NCI-H1105 treated with DMSO at 0.1 percent for 48 hours (cell line): ENCODE measurements at regions not wholly inside any gene's neighbourhood (a gene's known extent, or its start where the extent isn't known, plus 50 kb on each side); places are given as distances from the start of the nearest gene placed in this dataset.

Experiments used
- DNase-seq: peaks from one replicate; lab custom pipeline; 2025; lab: John Stamatoyannopoulos, UW

DNA sequence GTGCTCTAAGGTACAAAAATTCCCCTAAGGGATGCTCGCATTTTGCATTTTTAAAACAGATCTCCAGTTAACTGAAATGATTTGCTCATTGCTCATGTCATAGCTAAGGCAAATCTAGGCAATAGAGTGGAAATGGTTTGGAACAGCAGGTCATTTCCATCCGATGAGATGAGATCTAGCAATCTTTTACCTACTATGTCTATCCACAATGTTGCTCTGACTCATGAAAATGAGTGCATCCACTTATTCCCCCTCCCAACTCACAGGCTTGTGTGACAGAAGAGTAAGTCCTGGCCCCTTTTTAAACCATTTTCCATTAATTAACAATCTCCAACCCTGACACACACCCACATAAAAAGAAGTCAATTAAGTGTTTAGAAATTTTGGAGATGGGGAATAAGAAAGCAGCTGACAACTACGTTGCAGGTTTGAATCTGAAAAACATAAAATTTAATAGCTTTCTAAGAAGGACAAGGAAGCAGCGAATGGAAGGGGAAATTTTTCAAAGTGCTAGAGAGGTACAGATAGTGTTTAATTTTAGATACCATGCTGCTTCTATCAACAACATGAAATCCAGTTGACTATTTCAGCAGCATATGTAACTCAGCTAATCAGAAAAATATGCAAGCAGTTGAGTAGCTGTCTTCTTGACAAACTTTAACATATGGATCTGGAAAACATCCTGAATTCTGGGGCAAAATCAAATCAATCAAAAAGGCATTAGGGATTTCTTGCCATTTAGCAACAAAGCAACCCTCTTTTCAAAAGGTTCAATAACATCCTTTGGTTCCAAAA, 112.0 kb downstream of the TMCO5A start:
- no peak for DNase-seq

DNA sequence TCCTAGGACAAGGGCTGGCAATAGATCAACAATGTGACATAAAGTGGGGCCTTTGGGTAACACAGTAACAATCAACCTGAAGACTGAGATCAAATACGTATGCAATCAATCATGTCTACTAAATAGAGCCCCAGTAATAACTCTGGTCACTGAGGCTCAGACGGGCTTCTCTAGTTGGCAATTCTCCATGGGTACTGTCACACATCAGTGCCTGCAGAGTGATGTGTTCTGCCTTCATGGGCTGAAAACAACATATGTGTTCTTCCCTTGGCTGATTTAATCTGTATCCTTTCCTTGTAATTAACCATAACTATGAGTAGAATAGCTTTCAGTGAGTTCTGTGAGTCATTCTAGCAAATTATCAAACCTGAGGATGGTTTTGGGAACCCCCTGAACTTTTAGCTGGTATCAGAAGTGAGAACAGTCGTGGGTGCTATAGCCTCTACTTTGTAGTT, 113.6 kb downstream of the TMCO5A start:
- DNase-seq: no peak

DNA sequence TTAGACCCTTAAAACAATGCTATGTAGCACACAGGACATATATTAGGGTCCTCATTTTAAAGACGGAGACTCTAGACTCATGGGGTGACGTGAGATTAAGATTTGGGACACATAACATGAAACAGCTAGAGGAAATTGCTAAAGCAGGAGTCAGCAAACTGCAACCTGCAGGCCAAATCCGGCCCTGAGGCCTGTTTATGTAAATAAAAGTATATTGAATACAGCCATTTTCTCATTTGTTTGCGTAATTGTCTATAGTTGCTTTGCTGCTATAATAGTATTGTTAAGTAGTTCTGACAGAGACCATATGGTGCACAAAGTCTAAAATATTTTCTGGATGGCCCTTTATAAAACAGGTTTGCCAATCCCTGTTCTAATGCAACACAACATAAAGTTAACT, 115.5 kb downstream of the TMCO5A start:
- no peak for DNase-seq

DNA sequence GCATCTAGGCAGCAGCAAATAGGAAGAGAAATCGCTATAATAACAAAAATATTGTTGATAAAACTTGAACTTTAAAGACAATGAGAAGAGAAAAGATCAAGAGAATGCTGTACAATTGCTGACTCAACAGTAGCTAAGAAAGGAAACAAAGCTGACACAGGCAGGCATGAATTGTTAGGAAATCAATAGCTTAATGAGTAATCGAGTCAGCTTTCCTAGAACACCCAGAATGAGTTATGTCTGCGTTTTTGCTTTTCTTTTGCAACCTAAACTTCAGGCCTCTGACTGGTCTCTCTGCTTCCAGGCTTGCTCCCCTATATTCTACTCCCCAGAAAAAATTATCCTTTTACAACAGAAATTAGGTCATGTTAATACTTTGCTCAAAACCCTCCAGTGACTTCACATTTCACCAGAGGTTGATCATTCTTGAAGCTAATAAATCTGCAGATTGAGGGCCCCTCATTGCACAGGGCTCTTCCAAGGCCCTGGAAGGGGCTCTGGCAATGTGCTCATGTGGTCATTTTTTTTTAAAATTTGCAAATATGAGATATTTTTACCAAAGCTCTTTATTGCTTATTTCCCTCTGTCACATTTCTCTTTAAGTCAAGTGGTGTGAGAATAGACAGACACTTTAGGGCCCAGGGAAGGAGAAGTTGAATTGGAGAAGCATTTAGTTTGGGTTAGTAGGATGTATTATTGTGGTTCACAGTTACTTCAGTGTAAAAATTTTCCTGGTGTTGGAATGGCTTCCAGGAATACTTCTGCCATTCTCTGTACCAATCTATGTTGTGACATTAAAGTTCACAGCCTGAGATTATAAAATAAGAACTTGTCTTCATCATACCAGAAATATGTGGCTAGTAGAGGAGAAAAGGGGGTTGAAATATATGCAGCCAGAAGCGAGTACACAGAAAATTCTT, 116.3 kb downstream of the TMCO5A start:
- no peak for DNase-seq

DNA sequence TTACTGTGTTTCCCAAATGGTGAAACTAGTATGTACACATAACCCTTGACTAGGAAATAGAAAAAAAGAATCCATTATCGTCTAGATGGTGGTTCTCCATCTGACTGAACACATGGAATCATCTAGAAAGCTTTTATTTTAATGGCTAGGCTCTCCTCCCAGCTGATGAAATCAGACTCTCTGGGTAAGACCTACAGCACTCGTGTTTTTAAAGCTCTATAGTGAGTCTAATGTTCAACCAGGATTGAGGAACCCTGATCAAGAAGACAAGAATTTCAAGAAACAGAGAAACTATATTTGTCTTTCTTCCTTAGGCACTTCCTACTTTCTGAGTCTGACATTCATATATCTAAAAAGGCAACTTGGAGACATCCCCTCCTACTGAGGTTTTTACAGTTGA, 118.8 kb downstream of the TMCO5A start:
- DNase-seq: no peak

DNA sequence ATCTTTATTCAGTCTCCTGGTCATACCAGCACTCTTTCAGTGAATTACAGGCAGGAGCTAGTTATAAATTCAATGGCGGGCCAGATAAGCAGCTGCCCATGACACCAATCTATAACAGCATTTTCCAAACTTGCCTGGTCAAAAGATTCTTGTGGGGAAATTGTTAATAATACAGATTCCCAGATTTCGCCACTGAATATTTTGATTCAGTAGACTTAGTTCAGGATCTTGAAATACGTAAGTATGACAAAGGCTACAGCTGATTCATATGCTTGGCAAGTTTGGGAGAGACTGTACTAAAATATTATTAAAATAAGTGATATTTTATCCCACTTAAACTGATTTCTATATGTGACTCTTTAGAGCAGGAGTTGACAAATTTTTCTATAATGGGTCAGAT, 119.3 kb downstream of the TMCO5A start:
- DNase-seq: no peak

DNA sequence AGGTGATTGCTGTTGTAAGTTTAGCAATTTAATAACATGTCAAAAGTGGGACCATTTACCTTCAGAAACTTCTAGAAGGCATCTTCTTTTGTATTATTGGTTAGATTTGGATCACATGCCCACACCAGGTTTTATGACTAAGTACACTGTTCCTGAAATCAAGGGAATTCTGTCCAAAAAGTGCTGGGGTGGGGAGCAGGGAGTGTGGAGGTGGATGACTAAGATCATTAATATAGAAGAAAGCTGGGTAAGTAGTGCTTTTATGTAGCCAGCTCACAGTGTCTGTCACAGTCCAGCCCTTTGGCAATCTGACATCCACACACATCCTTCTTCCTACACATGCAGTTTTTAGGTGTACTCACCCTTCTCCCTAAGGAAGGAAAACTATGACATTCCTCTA, 120.0 kb downstream of the TMCO5A start:
- DNase-seq: no peak

DNA sequence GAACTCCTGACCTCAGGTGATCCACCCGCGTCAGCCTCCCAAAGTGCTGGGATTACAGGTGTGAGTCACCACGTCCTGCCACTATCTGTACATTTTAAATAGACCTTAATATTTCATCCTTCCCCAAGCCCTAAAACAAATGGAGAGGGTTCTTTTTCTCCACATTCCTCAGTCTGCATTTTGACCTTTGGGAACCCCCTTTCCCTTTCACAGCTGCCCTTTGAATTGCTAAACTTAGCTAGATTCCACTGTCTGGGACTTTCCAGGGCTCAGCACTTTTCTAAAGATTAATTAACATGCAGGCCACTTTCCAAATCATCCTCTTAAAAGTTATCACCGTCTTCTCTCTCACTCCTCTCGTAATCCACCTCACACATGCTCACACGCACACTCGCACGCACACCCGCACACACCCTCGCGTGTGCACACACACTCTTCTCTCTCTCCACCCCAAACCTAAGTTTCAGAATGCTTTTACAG, 124.2 kb downstream of the TMCO5A start:
- DNase-seq: no peak

DNA sequence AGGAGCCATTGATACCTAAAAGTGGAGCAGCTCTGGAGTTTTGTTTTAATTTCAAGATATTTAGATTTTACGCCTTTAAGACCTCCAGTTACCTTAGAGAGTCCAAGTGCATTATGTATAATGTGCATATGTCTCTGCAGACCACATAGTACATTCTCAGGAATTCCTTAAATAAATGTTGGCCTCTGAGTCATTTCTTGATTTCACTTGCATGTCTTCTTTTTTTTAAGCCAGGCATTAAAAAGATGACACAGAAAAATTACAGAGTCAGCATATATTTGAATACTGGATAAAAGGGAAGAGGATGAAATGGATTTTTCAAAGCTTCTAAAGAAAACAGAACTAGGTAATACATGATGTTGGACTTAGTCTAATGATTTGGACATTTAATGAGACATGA, 125.2 kb downstream of the TMCO5A start:
- no peak for DNase-seq

DNA sequence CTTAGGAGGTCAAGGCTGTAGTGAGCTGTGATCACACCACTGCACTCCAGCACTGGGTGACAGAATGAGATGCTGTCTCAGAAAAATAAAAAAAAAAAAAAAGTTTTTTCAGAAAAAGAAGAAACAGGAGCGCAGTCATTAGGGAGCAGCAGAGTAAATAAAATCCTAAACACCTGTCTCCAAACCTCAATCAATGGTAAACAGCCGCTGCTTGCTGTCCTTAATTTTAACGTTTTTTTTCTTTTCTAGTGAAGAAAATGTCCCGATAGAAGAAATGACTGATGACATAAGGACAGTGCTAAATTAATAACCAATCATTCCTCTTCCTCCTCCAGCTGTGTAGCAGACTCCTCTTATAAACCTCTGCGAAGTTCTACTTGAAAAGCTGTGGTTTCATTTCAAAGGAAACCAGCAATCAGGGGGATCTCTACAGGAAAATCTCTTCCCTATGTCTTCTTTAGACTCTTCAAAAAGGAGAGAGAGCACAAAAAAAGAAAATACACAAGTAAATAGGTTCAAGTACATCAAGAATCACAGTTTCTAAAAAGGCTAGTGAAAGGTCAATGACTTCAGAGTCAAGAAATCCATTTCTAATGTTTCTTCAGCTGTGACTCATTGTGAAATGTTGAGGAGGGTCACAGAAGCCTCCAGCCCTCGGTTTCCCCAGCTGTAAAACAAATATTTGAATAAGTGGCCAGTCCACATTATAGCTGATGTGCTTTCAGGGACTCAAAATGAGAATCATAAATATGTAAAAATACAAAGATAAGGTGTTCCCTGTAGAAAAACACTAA, 127.6 kb downstream of the TMCO5A start:
- no peak for DNase-seq

DNA sequence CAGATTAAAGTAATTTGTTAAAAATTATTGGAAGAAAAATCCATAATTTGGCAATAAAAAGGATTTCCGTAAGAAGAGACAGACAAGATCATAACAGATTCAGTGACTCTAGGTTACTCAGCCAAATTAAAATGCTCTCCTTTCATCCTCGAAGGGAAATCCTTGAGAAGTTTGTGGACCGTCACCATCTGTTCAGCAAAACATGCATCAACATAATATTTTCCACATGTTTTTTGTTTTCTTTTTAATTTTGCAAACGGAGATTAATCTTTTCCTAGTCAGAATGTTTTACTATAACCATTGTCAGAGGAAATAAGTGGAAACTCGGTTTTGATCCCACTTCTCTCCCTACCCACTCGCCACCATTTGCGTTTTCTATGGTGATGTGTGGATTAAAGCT, 128.3 kb downstream of the TMCO5A start:
- DNase-seq: no peak

DNA sequence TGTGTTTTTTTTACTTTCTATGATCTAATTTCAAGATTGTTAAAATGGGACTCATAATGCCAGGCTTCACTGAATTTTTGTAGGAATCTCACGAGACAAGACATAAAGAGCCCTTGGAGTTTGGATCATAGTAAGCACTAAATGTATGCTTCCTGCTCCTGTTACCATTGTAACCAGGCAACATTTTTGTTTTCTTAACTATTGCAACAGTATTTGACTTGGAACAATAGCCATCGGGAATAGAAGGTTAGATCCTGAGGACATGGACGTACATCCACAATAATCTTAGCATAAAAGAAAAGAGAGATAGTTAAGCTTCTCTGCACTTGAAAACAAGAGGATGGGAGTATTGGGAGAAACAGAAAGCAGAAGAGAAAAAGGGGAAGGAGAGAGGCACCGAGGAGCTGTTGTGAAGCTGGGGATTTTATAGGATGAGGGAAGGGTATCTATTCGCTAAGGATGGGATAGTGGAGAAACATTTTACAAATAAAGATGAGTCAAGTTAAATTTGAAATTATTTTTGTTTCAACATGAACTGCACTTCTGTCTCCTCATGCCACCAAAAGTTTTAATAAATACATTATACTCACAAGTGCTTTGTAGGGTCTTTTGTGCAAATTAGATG, 131.4 kb downstream of the TMCO5A start:
- DNase-seq: no peak

DNA sequence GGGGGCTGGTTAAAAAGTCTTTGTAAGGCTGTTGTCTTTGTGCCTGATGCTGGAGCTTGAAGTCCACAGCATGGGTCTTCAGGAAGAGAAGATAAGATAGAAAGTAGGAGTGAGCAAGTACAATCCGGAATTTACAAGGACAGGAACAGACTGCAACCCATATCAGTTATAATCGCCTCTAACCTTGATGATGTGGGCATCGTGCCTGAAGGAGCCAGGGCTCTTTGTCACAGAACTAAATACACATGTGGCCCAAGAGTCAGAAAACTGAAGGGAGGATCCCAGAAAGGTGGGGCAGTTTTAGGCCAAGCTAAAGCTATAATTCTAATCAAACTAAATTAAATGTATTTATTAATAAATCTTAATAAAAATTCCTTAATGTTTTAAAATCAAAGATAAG, 132.2 kb downstream of the TMCO5A start:
- no peak for DNase-seq

DNA sequence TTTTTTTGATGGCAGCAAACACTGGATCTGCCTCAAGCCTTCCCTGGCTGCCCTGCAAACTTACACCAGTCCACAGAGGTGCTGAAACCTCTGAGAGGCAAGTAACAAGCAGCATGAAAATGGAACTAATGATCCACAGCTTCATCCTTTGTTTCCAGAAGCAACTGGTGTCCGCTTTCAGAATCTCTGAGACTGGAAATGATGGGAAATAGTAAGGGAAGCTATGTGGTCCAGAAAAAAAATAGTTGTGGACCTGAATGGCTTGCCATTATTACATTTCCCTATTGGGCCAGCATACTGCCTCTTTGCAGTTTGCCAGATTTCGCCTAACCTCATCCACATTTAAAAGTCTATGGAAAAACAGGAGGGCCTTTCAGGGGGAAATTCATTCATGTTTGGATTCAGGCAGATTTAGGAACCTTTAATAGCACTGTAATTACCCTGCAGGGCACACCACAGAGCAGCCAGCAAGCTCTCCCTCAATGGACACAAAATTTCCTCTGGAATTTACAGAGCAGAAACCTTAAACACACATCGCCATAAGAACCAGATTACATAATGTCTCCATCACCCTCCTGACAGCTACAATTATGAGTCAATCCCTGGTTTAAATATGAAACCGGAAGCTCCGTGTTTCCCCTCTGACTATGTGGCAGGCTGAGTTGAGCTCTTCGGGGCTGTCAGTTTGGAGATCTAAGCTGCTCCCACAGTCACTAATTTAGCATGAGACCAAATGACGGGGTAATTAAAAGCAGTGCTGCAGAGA, 134.4 kb downstream of the TMCO5A start:
- no peak for DNase-seq

DNA sequence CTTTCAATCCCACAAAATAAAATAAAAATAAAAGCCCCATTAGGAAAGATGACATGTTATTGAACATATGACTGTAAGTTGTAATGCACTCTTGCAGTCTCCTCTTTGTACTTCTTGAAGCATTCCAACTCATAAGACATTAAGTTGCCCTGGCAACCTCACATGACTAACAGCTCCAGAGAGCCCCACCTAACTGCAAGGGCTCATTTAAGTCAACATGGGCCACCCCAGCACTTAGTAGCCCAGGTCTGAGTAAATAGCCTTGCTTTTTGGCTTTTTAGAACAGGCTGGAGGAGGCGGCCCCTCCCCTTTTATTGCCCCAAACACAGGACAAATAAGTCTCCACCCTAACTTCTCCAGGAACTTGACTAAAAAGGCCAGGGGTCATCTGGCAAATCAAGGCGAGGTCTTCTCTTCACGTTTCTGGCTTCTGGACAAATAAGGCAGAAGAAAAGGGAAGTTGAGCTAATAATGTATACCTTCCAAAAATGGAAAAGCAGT, 135.1 kb downstream of the TMCO5A start:
- DNase-seq: no peak

DNA sequence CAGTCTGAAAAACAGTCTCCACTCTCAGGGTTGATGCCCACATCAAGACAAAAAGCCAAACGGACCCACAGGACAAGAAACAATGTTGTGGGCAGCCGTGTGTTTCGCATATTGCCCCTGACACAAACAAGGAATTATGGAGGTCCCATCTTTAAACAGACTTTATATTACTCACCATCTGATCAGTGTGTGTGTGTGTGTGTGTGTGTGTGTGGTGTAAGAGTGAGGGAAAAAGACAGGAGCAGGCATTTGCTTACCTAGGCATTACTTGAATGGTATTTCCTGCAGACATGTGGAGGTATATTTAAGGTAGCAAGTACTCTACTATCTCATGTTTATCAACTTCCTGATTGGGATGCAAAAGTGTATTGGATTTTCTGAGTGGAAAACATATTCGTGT, 136.3 kb downstream of the TMCO5A start:
- DNase-seq: no peak

DNA sequence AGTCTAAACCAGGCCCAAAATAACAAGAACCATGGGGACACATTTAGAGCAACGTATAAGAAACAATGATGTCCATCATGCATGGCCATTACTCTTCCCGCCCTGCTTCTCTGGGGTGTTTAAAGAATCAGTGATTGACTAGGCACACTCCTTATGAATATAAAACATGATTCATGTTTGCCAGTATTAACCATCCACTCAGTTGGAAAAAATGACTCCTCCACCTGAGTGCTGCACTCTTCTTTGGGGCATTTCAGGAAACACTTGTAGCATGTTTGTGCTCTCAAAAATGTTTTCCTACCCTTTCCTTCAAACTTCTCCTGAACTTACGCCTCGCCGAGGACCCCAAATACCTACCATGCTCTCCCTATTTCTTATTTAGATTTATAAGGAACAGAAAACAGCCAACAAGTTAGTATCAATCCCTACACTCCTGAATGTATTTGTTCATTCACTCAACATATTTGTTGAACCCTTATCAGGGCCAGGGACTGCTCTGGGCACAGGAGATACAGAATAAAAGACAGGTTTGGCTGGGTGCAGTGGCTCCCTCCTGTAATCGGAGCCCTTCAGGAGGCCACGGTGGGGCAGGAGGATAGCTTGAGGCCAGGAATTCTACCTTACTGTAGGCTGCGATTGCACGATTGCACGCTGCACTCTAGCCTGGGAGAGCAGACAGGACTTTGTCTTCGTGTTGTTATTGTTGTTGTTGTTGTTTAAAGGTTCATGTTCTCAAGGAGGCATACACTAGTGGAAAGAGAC, 137.0 kb downstream of the TMCO5A start:
- no peak for DNase-seq

DNA sequence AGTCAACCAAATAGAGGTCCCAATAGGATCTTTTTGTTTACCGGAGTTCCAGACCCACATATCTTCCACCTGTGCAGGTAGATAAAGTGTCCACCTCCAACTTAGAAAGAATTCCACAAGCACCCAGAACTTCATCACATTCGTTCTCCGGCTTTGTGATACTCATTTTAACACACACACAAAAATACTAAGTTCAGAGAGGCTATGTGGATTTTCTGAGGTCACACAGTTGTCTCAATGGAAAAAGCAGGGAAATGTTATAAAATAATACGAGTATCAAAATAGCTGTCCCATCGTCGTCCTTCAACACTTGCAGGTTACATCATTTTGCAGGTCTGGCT, 137.5 kb downstream of the TMCO5A start:
- no peak for DNase-seq

DNA sequence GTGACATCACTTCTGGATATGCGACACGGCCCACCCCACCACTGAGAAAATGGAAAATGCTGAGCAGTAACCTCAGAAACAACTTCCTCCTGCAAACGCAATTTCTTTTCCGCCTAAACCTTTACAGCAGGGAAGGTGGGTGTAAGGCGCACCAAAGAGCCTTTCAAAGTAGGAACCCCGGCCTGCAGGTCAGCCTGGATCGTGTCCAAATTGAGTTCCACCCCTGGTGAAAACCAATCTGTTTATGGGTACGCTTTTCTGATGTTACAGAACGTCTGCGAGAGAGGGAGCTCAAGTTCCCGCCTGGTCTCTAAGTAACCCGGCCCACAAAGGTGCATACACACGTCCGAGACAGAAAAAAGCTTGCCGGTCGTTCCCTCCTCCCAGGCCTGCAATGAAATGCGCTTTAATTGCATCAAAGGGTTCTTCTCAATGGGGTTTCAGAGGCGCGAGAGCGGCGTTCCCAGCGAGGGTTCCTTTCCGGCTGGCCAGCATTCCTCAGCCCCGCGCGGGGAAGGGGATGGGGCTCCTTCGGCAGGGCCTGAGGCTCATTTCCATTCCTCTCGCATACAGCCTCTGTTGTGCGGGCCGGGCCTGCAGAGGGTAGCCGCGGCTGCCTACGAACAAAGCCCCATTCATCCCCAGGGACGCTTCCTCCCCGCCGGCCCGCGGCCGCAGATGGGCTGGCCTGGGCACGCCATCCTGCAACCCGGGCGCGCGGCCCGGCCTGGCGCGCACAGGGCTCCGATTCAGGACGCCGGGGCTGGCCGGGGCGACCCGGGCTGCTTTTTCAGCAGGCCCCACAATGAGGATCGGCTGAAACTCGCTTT, 138.1 kb downstream of the TMCO5A start:
- DNase-seq: peak; percentile 50
